ENCODE measurements at regions not wholly inside any gene's neighbourhood (a gene's known extent, or its start where the extent isn't known, plus 50 kb on each side); places are given as distances from the start of the nearest gene placed in this dataset.

DNA sequence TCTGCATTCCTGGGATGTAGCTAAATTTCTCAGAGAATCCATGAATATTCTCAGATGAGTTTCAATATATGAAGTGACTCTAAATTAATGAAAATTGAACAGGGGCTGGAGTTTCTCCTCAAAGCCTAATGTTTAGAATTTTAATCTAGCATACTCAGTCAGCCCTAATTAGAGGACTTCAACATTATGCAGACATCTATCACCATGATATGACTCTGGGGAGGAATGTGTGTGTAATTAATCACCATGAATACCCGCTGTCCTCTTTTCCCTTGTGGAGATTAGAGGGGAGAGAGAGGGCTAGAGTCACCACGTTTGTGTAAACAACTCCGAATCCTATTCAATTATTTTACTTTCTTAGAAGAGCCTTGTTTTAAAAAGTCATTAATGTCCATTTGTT, 698.6 kb upstream of the MDGA2 start:
- TF ChIP-seq, protein P1, sequence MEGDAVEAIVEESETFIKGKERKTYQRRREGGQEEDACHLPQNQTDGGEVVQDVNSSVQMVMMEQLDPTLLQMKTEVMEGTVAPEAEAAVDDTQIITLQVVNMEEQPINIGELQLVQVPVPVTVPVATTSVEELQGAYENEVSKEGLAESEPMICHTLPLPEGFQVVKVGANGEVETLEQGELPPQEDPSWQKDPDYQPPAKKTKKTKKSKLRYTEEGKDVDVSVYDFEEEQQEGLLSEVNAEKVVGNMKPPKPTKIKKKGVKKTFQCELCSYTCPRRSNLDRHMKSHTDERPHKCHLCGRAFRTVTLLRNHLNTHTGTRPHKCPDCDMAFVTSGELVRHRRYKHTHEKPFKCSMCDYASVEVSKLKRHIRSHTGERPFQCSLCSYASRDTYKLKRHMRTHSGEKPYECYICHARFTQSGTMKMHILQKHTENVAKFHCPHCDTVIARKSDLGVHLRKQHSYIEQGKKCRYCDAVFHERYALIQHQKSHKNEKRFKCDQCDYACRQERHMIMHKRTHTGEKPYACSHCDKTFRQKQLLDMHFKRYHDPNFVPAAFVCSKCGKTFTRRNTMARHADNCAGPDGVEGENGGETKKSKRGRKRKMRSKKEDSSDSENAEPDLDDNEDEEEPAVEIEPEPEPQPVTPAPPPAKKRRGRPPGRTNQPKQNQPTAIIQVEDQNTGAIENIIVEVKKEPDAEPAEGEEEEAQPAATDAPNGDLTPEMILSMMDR (IDR thresholded peaks at IDR 0.05; ENCODE audit: insufficient read depth, low read depth, low read length, missing control alignments) = no peak
- H3K4me3 ChIP-seq (ENCODE audit: low read depth, low read length) = no peak overlapping the region
- no peak for DNase-seq (ENCODE audit: low read depth)

DNA sequence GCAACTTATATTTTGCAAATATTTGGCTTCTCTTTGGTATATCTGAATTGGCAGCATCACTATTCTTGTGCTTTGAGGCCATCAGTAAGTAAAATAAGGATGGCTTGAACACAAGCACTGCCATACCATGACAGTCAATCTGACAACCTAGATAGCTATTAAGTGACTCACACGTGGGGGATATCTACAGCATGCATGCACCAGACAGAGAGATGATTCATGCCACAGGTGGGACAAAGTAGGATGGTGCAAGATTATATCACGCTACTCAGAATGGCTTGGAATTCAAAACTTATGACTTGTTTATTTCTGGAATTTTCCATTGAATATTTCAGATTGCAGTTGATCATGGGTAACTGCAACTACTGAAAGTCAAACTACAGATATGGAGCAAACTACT, 675.6 kb upstream of the MDGA2 start:
- no peak for DNase-seq (ENCODE audit: low read depth)
- TF ChIP-seq, protein P1 (IDR thresholded peaks at IDR 0.05; ENCODE audit: insufficient read depth, low read depth, low read length, missing control alignments) = no peak
- H3K4me3 ChIP-seq (ENCODE audit: low read depth, low read length) = no peak overlapping the region

DNA sequence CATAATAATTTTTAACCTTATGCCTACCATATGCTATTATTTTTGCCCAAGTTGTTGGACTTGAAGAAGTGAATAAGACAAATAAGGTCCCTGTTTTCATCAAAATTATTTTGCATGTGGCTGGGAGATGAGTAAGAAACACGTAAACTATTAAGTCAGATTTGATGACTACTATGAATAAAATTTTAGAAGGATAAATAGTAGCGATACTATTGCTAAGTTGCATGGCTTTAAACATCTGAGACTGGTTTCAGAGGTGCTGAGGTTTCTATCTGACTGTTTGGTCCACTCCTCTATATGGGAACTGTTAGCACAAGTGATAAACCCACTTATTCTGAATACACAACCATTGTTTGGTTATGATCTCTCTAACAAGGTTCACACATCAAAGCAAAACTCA, 674.3 kb upstream of the MDGA2 start:
- no peak overlapping the region for H3K4me3 ChIP-seq (ENCODE audit: low read depth, low read length)
- no peak for DNase-seq (ENCODE audit: low read depth)
- TF ChIP-seq, protein P1 (IDR thresholded peaks at IDR 0.05; ENCODE audit: insufficient read depth, low read depth, low read length, missing control alignments) = no peak

DNA sequence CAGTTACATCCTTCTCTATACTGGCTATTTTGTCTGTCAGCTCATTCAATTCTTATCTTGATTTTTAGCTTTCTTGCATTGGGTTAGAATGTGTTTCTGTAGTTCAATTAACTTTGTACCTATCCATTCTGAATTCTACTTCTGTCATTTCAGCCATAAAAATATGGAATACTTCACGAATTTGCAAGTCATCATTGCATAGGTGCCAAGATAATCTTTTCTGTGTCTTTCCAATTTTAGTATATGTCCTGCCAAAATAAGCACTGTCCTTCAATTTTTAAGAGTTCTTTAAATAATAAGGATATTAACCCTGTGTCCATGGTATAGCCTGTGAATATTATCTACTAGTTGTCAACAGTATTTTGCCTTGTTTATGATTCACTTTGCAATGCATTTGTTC, 665.7 kb upstream of the MDGA2 start:
- TF ChIP-seq, protein P1 (IDR thresholded peaks at IDR 0.05; ENCODE audit: insufficient read depth, low read depth, low read length, missing control alignments) = no peak
- no peak overlapping the region for H3K4me3 ChIP-seq (ENCODE audit: low read depth, low read length)
- no peak for DNase-seq (ENCODE audit: low read depth)

DNA sequence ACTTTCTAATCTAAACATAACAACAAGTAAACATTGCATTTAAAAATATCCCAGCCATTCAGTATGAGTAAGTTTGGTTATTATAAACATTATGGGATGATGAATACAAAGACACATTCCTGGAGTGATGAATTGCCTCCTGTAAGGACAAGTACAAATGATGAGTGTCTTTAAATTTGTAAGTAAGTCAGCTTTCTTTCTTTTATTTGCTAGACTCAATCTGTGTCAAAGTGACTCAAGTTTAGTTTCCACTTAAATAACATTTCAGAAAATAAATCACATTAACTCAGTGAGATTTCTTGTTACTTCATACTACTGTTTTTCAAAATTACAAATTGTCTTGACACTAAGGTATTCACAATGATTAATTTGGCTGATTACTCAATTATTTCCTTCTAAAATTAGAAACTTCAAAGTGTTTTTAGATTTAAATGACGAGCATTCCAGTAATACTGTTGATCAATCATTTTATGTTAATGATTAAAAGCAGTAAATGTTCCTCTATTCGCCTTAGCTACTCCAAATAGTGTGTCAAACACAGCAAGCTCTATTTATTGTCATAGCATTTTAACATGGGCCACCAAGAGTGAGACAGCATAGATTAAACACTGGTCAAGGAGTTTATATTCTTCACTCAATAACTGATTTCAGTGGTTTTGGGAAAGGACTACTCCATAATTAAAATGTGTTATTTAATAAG, 658.0 kb upstream of the MDGA2 start:
- no peak for DNase-seq (ENCODE audit: low read depth)
- no peak overlapping the region for H3K4me3 ChIP-seq (ENCODE audit: low read depth, low read length)
- TF ChIP-seq, protein P1 (IDR thresholded peaks at IDR 0.05; ENCODE audit: insufficient read depth, low read depth, low read length, missing control alignments) = no peak

DNA sequence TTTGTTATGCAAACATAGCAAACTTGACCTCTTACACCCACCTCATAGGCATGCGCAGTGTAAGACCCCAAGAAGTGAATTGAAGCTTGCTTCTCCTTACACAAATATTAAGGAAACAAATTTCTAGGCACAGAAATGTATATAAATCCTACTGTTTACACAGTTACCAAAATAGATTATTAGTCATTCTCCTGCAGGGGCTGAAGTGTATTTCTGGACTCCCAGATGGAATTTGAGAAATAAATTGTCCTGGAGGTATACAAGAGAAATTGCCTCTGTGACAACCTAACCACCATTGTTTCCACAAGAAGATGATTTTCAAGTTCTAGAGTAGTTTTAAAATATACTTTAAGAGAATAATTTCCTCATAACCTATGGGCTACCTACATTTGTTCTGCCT, 656.0 kb upstream of the MDGA2 start:
- TF ChIP-seq, protein P1 (IDR thresholded peaks at IDR 0.05; ENCODE audit: insufficient read depth, low read depth, low read length, missing control alignments) = no peak
- H3K4me3 ChIP-seq (ENCODE audit: low read depth, low read length) = no peak overlapping the region
- DNase-seq (ENCODE audit: low read depth) = no peak

DNA sequence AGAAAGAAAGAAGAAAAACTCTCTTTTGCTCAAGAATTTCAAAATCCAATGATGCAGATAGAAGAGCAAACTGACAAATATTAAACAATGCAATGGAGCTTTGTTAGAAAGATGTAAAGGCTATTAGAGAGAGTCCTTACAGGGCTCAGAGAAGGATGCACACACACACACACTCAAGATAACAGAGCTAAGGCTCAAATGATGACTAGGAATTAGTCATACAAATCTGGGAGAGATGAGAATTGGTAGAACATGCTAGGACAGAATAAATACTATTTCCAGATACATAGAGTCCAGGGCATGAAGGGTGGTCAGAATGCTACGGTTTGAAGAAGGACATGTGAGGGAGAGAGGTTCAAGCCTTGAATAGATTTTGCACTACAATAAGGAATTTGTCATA, 650.1 kb upstream of the MDGA2 start:
- no peak for DNase-seq (ENCODE audit: low read depth)
- H3K4me3 ChIP-seq (ENCODE audit: low read depth, low read length) = no peak overlapping the region
- TF ChIP-seq, protein P1 (IDR thresholded peaks at IDR 0.05; ENCODE audit: insufficient read depth, low read depth, low read length, missing control alignments) = no peak
